ENCODE measurements at regions not wholly inside any gene's neighbourhood (a gene's known extent, or its start where the extent isn't known, plus 50 kb on each side); places are given as distances from the start of the nearest gene placed in this dataset.

GRCh38 chr5:89255845-89256463 lies 373.0 kb upstream of the MEF2C start:
- in situ Hi-C loops (cut with MboI; ENCODE audit: low pct_unique_long_range_greater_than_20kb in 2 of 9, low sequenced_read_pairs in 9 of 9, unreplicated experiment in 9 of 9), result no loop called here
- no peak overlapping the region for H3K27ac ChIP-seq
- peaks cover 0 to 5% of the 10 kb centered on the region in 2 donors for H3K4me1 ChIP-seq (replicated peaks in 1 of 2)
- no peak overlapping the region for H3K4me3 ChIP-seq
- WGBS, 10 experiments, result 74 to 100% (median 88%) methylated on average over 2 to 5 of the region's 5 CpGs; no CpG with 5 or more reads in 1 of the 10 experiments
- ATAC-seq (replicated peaks in 6 of 8), result peak in 2 of 8 experiments; percentile 21 to 26

- Histone ChIP-seq H3K4me3 (no peak overlapping the region), H3K4me1 (replicated peaks in 1 of 2) (peaks cover 0 to 5% of the 10 kb centered on the region in 2 donors), H3K27ac (no peak overlapping the region)
- in situ Hi-C loops (cut with MboI; ENCODE audit: low pct_unique_long_range_greater_than_20kb in 2 of 9, low sequenced_read_pairs in 9 of 9, unreplicated experiment in 9 of 9), result no loop called here
- no peak for ATAC-seq (replicated peaks in 6 of 8)
- WGBS, 10 experiments, result 0 to 95% (median 74%) methylated on average over 2 to 5 of the region's 5 CpGs; no CpG with 5 or more reads in 1 of the 10 experiments
Observed at GRCh38 chr5:89253666-89254352, 370.8 kb upstream of the MEF2C start.

- peak in 4 of 8 experiments; percentile 13 to 70 (median 56) for ATAC-seq (replicated peaks in 6 of 8)
- Histone ChIP-seq H3K4me3 (no peak overlapping the region), H3K27ac (no peak overlapping the region), H3K4me1 (replicated peaks in 1 of 2) (peaks cover 0 to 13% of the 10 kb centered on the region in 2 donors)
- in situ Hi-C loops (cut with MboI; ENCODE audit: low pct_unique_long_range_greater_than_20kb in 2 of 9, low sequenced_read_pairs in 9 of 9, unreplicated experiment in 9 of 9), result no loop called here
- WGBS, 10 experiments, result 88 to 100% (median 96%) methylated on average over 1 of the region's 1 CpG; no CpG with 5 or more reads in 4 of the 10 experiments
Observed at GRCh38 chr5:89246864-89247263, 363.9 kb upstream of the MEF2C start.

- no peak overlapping the region for H3K27ac ChIP-seq
- H3K4me1 ChIP-seq (replicated peaks in 1 of 2), result peaks cover 0 to 11% of the 10 kb centered on the region in 2 donors
- WGBS, 10 experiments, result 50 to 100% (median 71%) methylated on average over 2 to 3 of the region's 3 CpGs
- in situ Hi-C loops (cut with MboI; ENCODE audit: low pct_unique_long_range_greater_than_20kb in 2 of 9, low sequenced_read_pairs in 9 of 9, unreplicated experiment in 9 of 9), result no loop called here
- H3K4me3 ChIP-seq, result no peak overlapping the region
- ATAC-seq (replicated peaks in 6 of 8), result no peak
Observed at GRCh38 chr5:89246252-89246651, 363.3 kb upstream of the MEF2C start.

- in situ Hi-C loops (cut with MboI; ENCODE audit: low pct_unique_long_range_greater_than_20kb in 2 of 9, low sequenced_read_pairs in 9 of 9, unreplicated experiment in 9 of 9), result no loop called here
- no peak overlapping the region for H3K4me3 ChIP-seq
- WGBS, 10 experiments, result 0 to 100% (median 62%) methylated on average over 1 of the region's 1 CpG; no CpG with 5 or more reads in 3 of the 10 experiments
- H3K4me1 ChIP-seq (replicated peaks in 1 of 2), result peaks cover 0 to 11% of the 10 kb centered on the region in 2 donors
- no peak for ATAC-seq (replicated peaks in 6 of 8)
- H3K27ac ChIP-seq, result no peak overlapping the region
Observed at GRCh38 chr5:89243611-89244010, 360.6 kb upstream of the MEF2C start.

- ATAC-seq (replicated peaks in 6 of 8), result no peak
- no peak overlapping the region for H3K4me3 ChIP-seq
- in situ Hi-C loops (cut with MboI; ENCODE audit: low pct_unique_long_range_greater_than_20kb in 2 of 9, low sequenced_read_pairs in 9 of 9, unreplicated experiment in 9 of 9), result no loop called here
Observed at GRCh38 chr5:89241186-89241585, 358.2 kb upstream of the MEF2C start.

GRCh38 chr5:89236900-89237299 lies 353.9 kb upstream of the MEF2C start:
- H3K4me3 ChIP-seq, result no peak overlapping the region
- peak in 1 of 8 experiments; percentile 35 for ATAC-seq (replicated peaks in 6 of 8)
- no peak overlapping the region for H3K27ac ChIP-seq
- 0 to 88% (median 42%) methylated on average over 1 of the region's 1 CpG; no CpG with 5 or more reads in 2 of the 10 experiments for WGBS, 10 experiments
- peaks cover 0 to 12% of the 10 kb centered on the region in 2 donors for H3K4me1 ChIP-seq (replicated peaks in 1 of 2)
- in situ Hi-C loops (cut with MboI; ENCODE audit: low pct_unique_long_range_greater_than_20kb in 2 of 9, low sequenced_read_pairs in 9 of 9, unreplicated experiment in 9 of 9), result no loop called here

More at GRCh38 chr5:89241186-89241585, 358.2 kb upstream of the MEF2C start:
- H3K4me1 ChIP-seq (replicated peaks in 1 of 2), result peaks cover 0 to 7% of the 10 kb centered on the region in 2 donors
- no peak overlapping the region for H3K27ac ChIP-seq

GRCh38 chr5:89233462-89233861 lies 350.5 kb upstream of the MEF2C start:
- no peak for ATAC-seq (replicated peaks in 6 of 8)
- in situ Hi-C loops (cut with MboI; ENCODE audit: low pct_unique_long_range_greater_than_20kb in 2 of 9, low sequenced_read_pairs in 9 of 9, unreplicated experiment in 9 of 9), result no loop called here
- no peak overlapping the region for H3K4me3 ChIP-seq
- no peak overlapping the region for H3K27ac ChIP-seq
- H3K4me1 ChIP-seq (replicated peaks in 1 of 2), result peaks cover 0 to 12% of the 10 kb centered on the region in 2 donors

- Histone ChIP-seq H3K4me1 (replicated peaks in 1 of 2) (peaks cover 0 to 12% of the 10 kb centered on the region in 2 donors), H3K27ac (no peak overlapping the region), H3K4me3 (no peak overlapping the region)
- WGBS, 10 experiments, result 28 to 100% (median 86%) methylated on average over 2 to 3 of the region's 3 CpGs
- ATAC-seq (replicated peaks in 6 of 8), result no peak
- in situ Hi-C loops (cut with MboI; ENCODE audit: low pct_unique_long_range_greater_than_20kb in 2 of 9, low sequenced_read_pairs in 9 of 9, unreplicated experiment in 9 of 9), result no loop called here
Observed at GRCh38 chr5:89232139-89232603, 349.2 kb upstream of the MEF2C start.

- no peak overlapping the region for H3K27ac ChIP-seq
- in situ Hi-C loops (cut with MboI; ENCODE audit: low pct_unique_long_range_greater_than_20kb in 2 of 9, low sequenced_read_pairs in 9 of 9, unreplicated experiment in 9 of 9), result no loop called here
- ATAC-seq (replicated peaks in 6 of 8), result no peak
- H3K4me3 ChIP-seq, result no peak overlapping the region
- peaks cover 0 to 4% of the 10 kb centered on the region in 2 donors for H3K4me1 ChIP-seq (replicated peaks in 1 of 2)
- WGBS, 10 experiments, result 58 to 100% (median 100%) methylated on average over 1 to 2 of the region's 2 CpGs; no CpG with 5 or more reads in 4 of the 10 experiments
Observed at GRCh38 chr5:89230178-89230577, 347.2 kb upstream of the MEF2C start.

GRCh38 chr5:89229331-89230070 lies 346.5 kb upstream of the MEF2C start:
- 67 to 100% (median 100%) methylated on average over 1 to 2 of the region's 8 CpGs; no CpG with 5 or more reads in 7 of the 10 experiments for WGBS, 10 experiments
- no peaks in the 10 kb centered on the region for H3K4me1 ChIP-seq (replicated peaks in 1 of 2)
- ATAC-seq (replicated peaks in 6 of 8), result no peak
- H3K27ac ChIP-seq, result no peak overlapping the region
- in situ Hi-C loops (cut with MboI; ENCODE audit: low pct_unique_long_range_greater_than_20kb in 2 of 9, low sequenced_read_pairs in 9 of 9, unreplicated experiment in 9 of 9), result no loop called here
- H3K4me3 ChIP-seq, result no peak overlapping the region

GRCh38 chr5:89228355-89228754 lies 345.4 kb upstream of the MEF2C start:
- WGBS, 10 experiments, result 92 to 100% (median 100%) methylated on average over 1 of the region's 1 CpG; no CpG with 5 or more reads in 2 of the 10 experiments

GRCh38 chr5:89218364-89218763 lies 335.4 kb upstream of the MEF2C start:
- 60 to 100% (median 89%) methylated on average over 1 to 3 of the region's 3 CpGs for WGBS, 10 experiments
- Histone ChIP-seq H3K27ac (no peak overlapping the region), H3K4me3 (no peak overlapping the region), H3K4me1 (replicated peaks in 1 of 2) (no peaks in the 10 kb centered on the region)
- in situ Hi-C loops (cut with MboI; ENCODE audit: low pct_unique_long_range_greater_than_20kb in 2 of 9, low sequenced_read_pairs in 9 of 9, unreplicated experiment in 9 of 9), result no loop called here
- no peak for ATAC-seq (replicated peaks in 6 of 8)

More at GRCh38 chr5:89228355-89228754, 345.4 kb upstream of the MEF2C start:
- ATAC-seq (replicated peaks in 6 of 8), result no peak
- no peaks in the 10 kb centered on the region for H3K4me1 ChIP-seq (replicated peaks in 1 of 2)
- H3K4me3 ChIP-seq, result no peak overlapping the region
- no peak overlapping the region for H3K27ac ChIP-seq
- in situ Hi-C loops (cut with MboI; ENCODE audit: low pct_unique_long_range_greater_than_20kb in 2 of 9, low sequenced_read_pairs in 9 of 9, unreplicated experiment in 9 of 9), result no loop called here
